GM23338 (cell line): ENCODE measurements at regions not wholly inside any gene's neighbourhood (a gene's known extent, or its start where the extent isn't known, plus 50 kb on each side); places are given as distances from the start of the nearest gene placed in this dataset.

ENCODE experiments used
- CREB1 ChIP-seq: fragments of 250-450 bp; sonication (Bioruptor Pico); IDR thresholded peaks from 2 replicates; pipeline ENCODE4 v1.5.0; 2020; ENCODE audit warnings: low read depth, mild to moderate bottlenecking, moderate library complexity
- EZH2 ChIP-seq: fragments of 200-600 bp; sonication (generic); IDR thresholded peaks from one replicate; pipeline ENCODE4 v1.8.0; 2017; ENCODE audit warnings: antibody characterized with exemption, mild to moderate bottlenecking, low read depth; ENCODE audit not compliant: unreplicated experiment
- EZH2phosphoT487 ChIP-seq: fragments of 200-600 bp; sonication (generic); IDR thresholded peaks from one replicate; pipeline ENCODE4 v1.8.1; 2018; ENCODE audit warnings: antibody characterized with exemption; ENCODE audit not compliant: unreplicated experiment
- JUNB ChIP-seq: IDR thresholded peaks from one replicate; pipeline ENCODE4 v1.6.1; 2016; ENCODE audit warnings: antibody characterized with exemption; ENCODE audit not compliant: unreplicated experiment
- NANOG ChIP-seq: IDR thresholded peaks from 2 replicates; pipeline ENCODE4 v1.6.1; 2016; ENCODE audit warnings: antibody characterized with exemption, borderline replicate concordance
- POLR2AphosphoS5 ChIP-seq: IDR thresholded peaks from 2 replicates; pipeline ENCODE4 v1.6.1; 2016; ENCODE audit warnings: antibody characterized with exemption, low read depth
- ZNF114 ChIP-seq: fragments of 250-450 bp; sonication (Bioruptor Pico); IDR thresholded peaks from 2 replicates; pipeline ENCODE4 v1.5.0; 2020; ENCODE audit warnings: mild to moderate bottlenecking, moderate library complexity
- ZNF331 ChIP-seq: fragments of 250-450 bp; sonication (Bioruptor Pico); IDR thresholded peaks from 2 replicates; pipeline ENCODE4 v1.5.0; 2020; ENCODE audit warnings: low read depth, mild to moderate bottlenecking, moderate library complexity
- TF ChIP-seq, protein P1 (sequence below): fragments of 250-450 bp; sonication (Bioruptor Pico); IDR thresholded peaks from 2 replicates; pipeline ENCODE4 v1.5.0; 2020; ENCODE audit warnings: mild to moderate bottlenecking, moderate library complexity
- TF ChIP-seq, protein P2 (sequence below): IDR thresholded peaks from 2 replicates; pipeline ENCODE4 v1.6.1; 2016; ENCODE audit warnings: antibody characterized with exemption
- TF ChIP-seq, protein P3 (sequence below), 2 experiments: fragments of 200-600 bp in 1 of 2; sonication (generic) in 1 of 2; conservative IDR thresholded peaks; 2 replicates each; pipeline versions ENCODE4 v1.5.1 to v1.6.1; 2016 to 2017; ENCODE audit warnings: antibody characterized with exemption in 2 of 2, low read depth in 2 of 2, mild to moderate bottlenecking in 2 of 2, moderate library complexity in 1 of 2
- TF ChIP-seq, protein P4 (sequence below): IDR thresholded peaks from one replicate; pipeline ENCODE4 v1.6.1; 2018; ENCODE audit warnings: antibody characterized with exemption; ENCODE audit not compliant: unreplicated experiment

DNA sequence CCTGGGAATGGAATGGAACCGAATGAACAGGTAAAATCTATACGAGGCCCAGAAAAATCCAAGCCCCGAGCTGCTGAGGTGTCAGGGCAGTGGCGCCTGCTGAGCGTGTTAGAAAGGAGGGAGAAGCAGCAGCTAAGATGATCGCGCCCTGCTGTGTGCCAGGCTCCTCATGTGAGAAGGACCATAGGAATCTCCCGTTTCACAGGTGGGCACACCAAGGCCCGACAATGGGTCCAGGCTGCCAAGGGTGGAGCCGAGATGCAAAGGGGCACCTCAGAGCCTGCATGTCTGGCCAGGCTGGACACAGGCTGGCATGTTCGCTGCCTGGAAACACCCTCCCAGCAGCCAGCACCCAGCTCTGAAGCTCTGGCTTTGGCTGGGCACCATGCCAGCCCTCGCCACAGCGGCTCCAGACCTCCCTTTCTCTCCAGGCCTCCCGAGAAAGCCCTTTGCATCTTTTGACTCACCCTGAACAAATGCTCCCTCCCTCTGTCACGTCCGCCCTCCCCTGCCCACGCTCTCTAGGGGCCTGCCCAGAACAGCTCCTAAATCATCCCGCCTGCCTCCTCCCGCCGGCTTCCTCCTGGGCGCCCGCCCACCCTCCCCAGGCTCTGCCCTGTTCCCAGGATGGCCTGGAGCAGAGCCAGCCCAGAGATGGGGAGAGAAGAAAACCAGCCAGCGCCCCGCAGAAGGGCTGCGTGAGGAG lies 217.8 kb upstream of the GSE1 start (continued):
- TF ChIP-seq, protein P1, sequence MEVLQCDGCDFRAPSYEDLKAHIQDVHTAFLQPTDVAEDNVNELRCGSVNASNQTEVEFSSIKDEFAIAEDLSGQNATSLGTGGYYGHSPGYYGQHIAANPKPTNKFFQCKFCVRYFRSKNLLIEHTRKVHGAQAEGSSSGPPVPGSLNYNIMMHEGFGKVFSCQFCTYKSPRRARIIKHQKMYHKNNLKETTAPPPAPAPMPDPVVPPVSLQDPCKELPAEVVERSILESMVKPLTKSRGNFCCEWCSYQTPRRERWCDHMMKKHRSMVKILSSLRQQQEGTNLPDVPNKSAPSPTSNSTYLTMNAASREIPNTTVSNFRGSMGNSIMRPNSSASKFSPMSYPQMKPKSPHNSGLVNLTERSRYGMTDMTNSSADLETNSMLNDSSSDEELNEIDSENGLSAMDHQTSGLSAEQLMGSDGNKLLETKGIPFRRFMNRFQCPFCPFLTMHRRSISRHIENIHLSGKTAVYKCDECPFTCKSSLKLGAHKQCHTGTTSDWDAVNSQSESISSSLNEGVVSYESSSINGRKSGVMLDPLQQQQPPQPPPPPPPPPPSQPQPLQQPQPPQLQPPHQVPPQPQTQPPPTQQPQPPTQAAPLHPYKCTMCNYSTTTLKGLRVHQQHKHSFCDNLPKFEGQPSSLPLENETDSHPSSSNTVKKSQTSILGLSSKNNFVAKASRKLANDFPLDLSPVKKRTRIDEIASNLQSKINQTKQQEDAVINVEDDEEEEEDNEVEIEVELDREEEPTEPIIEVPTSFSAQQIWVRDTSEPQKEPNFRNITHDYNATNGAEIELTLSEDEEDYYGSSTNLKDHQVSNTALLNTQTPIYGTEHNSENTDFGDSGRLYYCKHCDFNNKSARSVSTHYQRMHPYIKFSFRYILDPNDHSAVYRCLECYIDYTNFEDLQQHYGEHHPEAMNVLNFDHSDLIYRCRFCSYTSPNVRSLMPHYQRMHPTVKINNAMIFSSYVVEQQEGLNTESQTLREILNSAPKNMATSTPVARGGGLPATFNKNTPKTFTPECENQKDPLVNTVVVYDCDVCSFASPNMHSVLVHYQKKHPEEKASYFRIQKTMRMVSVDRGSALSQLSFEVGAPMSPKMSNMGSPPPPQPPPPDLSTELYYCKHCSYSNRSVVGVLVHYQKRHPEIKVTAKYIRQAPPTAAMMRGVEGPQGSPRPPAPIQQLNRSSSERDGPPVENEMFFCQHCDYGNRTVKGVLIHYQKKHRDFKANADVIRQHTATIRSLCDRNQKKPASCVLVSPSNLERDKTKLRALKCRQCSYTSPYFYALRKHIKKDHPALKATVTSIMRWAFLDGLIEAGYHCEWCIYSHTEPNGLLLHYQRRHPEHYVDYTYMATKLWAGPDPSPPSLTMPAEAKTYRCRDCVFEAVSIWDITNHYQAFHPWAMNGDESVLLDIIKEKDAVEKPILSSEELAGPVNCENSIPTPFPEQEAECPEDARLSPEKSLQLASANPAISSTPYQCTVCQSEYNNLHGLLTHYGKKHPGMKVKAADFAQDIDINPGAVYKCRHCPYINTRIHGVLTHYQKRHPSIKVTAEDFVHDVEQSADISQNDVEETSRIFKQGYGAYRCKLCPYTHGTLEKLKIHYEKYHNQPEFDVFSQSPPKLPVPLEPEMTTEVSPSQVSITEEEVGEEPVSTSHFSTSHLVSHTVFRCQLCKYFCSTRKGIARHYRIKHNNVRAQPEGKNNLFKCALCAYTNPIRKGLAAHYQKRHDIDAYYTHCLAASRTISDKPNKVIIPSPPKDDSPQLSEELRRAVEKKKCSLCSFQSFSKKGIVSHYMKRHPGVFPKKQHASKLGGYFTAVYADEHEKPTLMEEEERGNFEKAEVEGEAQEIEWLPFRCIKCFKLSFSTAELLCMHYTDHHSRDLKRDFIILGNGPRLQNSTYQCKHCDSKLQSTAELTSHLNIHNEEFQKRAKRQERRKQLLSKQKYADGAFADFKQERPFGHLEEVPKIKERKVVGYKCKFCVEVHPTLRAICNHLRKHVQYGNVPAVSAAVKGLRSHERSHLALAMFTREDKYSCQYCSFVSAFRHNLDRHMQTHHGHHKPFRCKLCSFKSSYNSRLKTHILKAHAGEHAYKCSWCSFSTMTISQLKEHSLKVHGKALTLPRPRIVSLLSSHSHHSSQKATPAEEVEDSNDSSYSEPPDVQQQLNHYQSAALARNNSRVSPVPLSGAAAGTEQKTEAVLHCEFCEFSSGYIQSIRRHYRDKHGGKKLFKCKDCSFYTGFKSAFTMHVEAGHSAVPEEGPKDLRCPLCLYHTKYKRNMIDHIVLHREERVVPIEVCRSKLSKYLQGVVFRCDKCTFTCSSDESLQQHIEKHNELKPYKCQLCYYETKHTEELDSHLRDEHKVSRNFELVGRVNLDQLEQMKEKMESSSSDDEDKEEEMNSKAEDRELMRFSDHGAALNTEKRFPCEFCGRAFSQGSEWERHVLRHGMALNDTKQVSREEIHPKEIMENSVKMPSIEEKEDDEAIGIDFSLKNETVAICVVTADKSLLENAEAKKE (CRISPR knock-in tag) = no peak
- TF ChIP-seq, protein P2, sequence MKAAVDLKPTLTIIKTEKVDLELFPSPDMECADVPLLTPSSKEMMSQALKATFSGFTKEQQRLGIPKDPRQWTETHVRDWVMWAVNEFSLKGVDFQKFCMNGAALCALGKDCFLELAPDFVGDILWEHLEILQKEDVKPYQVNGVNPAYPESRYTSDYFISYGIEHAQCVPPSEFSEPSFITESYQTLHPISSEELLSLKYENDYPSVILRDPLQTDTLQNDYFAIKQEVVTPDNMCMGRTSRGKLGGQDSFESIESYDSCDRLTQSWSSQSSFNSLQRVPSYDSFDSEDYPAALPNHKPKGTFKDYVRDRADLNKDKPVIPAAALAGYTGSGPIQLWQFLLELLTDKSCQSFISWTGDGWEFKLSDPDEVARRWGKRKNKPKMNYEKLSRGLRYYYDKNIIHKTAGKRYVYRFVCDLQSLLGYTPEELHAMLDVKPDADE = no peak
- TF ChIP-seq ZNF331 (CRISPR knock-in tag) (no peak), CREB1 (CRISPR knock-in tag) (no peak), EZH2phosphoT487 (no peak), JUNB (no peak), POLR2AphosphoS5 (no peak), EZH2 (no peak), NANOG (no peak), ZNF114 (CRISPR knock-in tag) (no peak)
- TF ChIP-seq, protein P3, sequence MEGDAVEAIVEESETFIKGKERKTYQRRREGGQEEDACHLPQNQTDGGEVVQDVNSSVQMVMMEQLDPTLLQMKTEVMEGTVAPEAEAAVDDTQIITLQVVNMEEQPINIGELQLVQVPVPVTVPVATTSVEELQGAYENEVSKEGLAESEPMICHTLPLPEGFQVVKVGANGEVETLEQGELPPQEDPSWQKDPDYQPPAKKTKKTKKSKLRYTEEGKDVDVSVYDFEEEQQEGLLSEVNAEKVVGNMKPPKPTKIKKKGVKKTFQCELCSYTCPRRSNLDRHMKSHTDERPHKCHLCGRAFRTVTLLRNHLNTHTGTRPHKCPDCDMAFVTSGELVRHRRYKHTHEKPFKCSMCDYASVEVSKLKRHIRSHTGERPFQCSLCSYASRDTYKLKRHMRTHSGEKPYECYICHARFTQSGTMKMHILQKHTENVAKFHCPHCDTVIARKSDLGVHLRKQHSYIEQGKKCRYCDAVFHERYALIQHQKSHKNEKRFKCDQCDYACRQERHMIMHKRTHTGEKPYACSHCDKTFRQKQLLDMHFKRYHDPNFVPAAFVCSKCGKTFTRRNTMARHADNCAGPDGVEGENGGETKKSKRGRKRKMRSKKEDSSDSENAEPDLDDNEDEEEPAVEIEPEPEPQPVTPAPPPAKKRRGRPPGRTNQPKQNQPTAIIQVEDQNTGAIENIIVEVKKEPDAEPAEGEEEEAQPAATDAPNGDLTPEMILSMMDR (conservative IDR thresholded peaks at IDR 0.05; ENCODE audit: low read depth in 2 of 2) = no peak
- TF ChIP-seq, protein P4, sequence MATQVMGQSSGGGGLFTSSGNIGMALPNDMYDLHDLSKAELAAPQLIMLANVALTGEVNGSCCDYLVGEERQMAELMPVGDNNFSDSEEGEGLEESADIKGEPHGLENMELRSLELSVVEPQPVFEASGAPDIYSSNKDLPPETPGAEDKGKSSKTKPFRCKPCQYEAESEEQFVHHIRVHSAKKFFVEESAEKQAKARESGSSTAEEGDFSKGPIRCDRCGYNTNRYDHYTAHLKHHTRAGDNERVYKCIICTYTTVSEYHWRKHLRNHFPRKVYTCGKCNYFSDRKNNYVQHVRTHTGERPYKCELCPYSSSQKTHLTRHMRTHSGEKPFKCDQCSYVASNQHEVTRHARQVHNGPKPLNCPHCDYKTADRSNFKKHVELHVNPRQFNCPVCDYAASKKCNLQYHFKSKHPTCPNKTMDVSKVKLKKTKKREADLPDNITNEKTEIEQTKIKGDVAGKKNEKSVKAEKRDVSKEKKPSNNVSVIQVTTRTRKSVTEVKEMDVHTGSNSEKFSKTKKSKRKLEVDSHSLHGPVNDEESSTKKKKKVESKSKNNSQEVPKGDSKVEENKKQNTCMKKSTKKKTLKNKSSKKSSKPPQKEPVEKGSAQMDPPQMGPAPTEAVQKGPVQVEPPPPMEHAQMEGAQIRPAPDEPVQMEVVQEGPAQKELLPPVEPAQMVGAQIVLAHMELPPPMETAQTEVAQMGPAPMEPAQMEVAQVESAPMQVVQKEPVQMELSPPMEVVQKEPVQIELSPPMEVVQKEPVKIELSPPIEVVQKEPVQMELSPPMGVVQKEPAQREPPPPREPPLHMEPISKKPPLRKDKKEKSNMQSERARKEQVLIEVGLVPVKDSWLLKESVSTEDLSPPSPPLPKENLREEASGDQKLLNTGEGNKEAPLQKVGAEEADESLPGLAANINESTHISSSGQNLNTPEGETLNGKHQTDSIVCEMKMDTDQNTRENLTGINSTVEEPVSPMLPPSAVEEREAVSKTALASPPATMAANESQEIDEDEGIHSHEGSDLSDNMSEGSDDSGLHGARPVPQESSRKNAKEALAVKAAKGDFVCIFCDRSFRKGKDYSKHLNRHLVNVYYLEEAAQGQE = no peak
